Stomach (tissue), 8 donors: ENCODE measurements at regions not wholly inside any gene's neighbourhood (a gene's known extent, or its start where the extent isn't known, plus 50 kb on each side); places are given as distances from the start of the nearest gene placed in this dataset.

Experiments used
- DNase-seq, 2 donors: peaks; one replicate each; pipeline versions ENCODE4 v3.0.0 to v3.0.0-alpha.2; 2013 to 2019
- H3K27ac ChIP-seq, 5 donors: fragments of 200-600 bp in 4 of 5; sonication (generic) in 4 of 5; one replicate each; pipeline ENCODE4 v1.5.1; 2013 to 2019; ENCODE audit warnings: mild to moderate bottlenecking in 1 of 5, moderate library complexity in 1 of 5
- H3K27me3 ChIP-seq, 3 donors: fragments of 200-600 bp; sonication (generic); one replicate each; pipeline ENCODE4 v1.5.1; 2017 to 2019; ENCODE audit warnings: mixed run types in 1 of 3
- H3K36me3 ChIP-seq, 4 donors: fragments of 200-600 bp; sonication (generic); 1 replicate in 3 of 4; 2 replicates in 1 of 4; pipeline ENCODE4 v1.5.1; 2016 to 2019
- H3K4me1 ChIP-seq, 4 donors: fragments of 200-600 bp; sonication (generic); one replicate each; pipeline ENCODE4 v1.5.1; 2016 to 2019
- H3K4me3 ChIP-seq, 4 donors: fragments of 200-600 bp; sonication (generic) in 3 of 4; one replicate each; pipeline ENCODE4 v1.5.1; 2016 to 2019; ENCODE audit warnings: mild to moderate bottlenecking in 1 of 4
- H3K9me3 ChIP-seq, 4 donors: fragments of 200-600 bp; sonication (generic); one replicate each; pipeline ENCODE4 v1.5.1; 2016 to 2019
- CTCF ChIP-seq, 7 experiments: fragments of 450-650 bp in 4 of 7; fragments of 200-600 bp in 3 of 7; sonication (generic) in 3 of 7; IDR thresholded peaks; one replicate each; pipeline ENCODE4 v1.5.1; 2016 to 2019; ENCODE audit warnings: antibody characterized with exemption in 7 of 7, control low read depth in 2 of 7, mild to moderate bottlenecking in 1 of 7
- EP300 ChIP-seq: sonication (generic); formaldehyde crosslinking; IDR thresholded peaks from one replicate; pipeline ENCODE4 v1.6.1; 2017; ENCODE audit warnings: antibody characterized with exemption
- POLR2A ChIP-seq, 4 donors: fragments of 450-650 bp; IDR thresholded peaks; one replicate each; pipeline ENCODE4 v1.6.1; 2016; ENCODE audit warnings: antibody characterized with exemption in 4 of 4, control low read depth in 2 of 4, mild to moderate bottlenecking in 1 of 4, moderate library complexity in 1 of 4
- POLR2AphosphoS5 ChIP-seq, 3 donors: sonication (generic); formaldehyde crosslinking; IDR thresholded peaks; one replicate each; pipeline ENCODE4 v1.6.1; 2016; ENCODE audit warnings: antibody characterized with exemption in 3 of 3
- WGBS, 5 donors: extraction: QIAGEN DNeasy Blood & Tissue Kit in 3 of 5; methylation state at CpG; one replicate each; pipeline versions ENCODE4 v1.1.5 to v1.1.7; 2013 to 2018; 5-methylcytosine and 5-hydroxymethylcytosine counted together
- intact Hi-C: fragments of 100-400 bp; cut with DNase I; formaldehyde crosslinking; loops from one replicate; pipeline ENCODE4 v1.15.1; 2023; ENCODE audit warnings: low total_unique reads
- donor health status: healthy with polysubstance abuse.
- donor health status: Bipolar disorder and iron deficiency.
- donor health status: healthy.

GRCh38 chr6:66159937-66160336 lies 452.9 kb upstream of the EYS start:
- WGBS, 5 donors, result 89 to 96% (median 90%) methylated on average over 2 of the region's 2 CpGs
- H3K27ac ChIP-seq, result no peak overlapping the region
- H3K36me3 ChIP-seq, result no peaks in the 10 kb centered on the region
- H3K9me3 ChIP-seq, result peaks cover 0 to 41% (median 32%) of the 10 kb centered on the region in 4 donors
- no peaks in the 10 kb centered on the region for H3K4me1 ChIP-seq
- no peaks in the 10 kb centered on the region for H3K27me3 ChIP-seq
- DNase-seq, result no peak
- intact Hi-C loops, result no loop called here
- H3K4me3 ChIP-seq, result no peak overlapping the region
- TF ChIP-seq EP300, result no peak
- TF ChIP-seq POLR2AphosphoS5 (IDR thresholded peaks at IDR 0.05), result no peak
- TF ChIP-seq POLR2A (IDR thresholded peaks at IDR 0.05), result no peak
- TF ChIP-seq CTCF (IDR thresholded peaks at IDR 0.05), result no peak

GRCh38 chr6:66153247-66153646 lies 446.2 kb upstream of the EYS start:
- intact Hi-C loops, result no loop called here
- 52 to 67% (median 60%) methylated on average over 2 of the region's 2 CpGs for WGBS, 5 donors
- Histone ChIP-seq H3K27ac (no peak overlapping the region), H3K36me3 (no peaks in the 10 kb centered on the region), H3K4me3 (no peak overlapping the region), H3K4me1 (no peaks in the 10 kb centered on the region), H3K9me3 (no peaks in the 10 kb centered on the region), H3K27me3 (no peaks in the 10 kb centered on the region)
- DNase-seq, result no peak
- TF ChIP-seq POLR2AphosphoS5 (IDR thresholded peaks at IDR 0.05) (no peak), CTCF (IDR thresholded peaks at IDR 0.05) (no peak), EP300 (no peak), POLR2A (IDR thresholded peaks at IDR 0.05) (no peak)

- intact Hi-C loops, result no loop called here
- Histone ChIP-seq H3K27ac (no peak overlapping the region), H3K4me3 (no peak overlapping the region)
Observed at GRCh38 chr6:66149132-66149531, 442.1 kb upstream of the EYS start.

GRCh38 chr6:66145867-66146266 lies 438.8 kb upstream of the EYS start:
- DNase-seq, result no peak
- no peak overlapping the region for H3K4me3 ChIP-seq
- intact Hi-C loops, result no loop called here
- no peaks in the 10 kb centered on the region for H3K36me3 ChIP-seq
- no peak overlapping the region for H3K27ac ChIP-seq
- TF ChIP-seq POLR2A (IDR thresholded peaks at IDR 0.05), result no peak
- no peak for TF ChIP-seq CTCF (IDR thresholded peaks at IDR 0.05)
- TF ChIP-seq POLR2AphosphoS5 (IDR thresholded peaks at IDR 0.05), result no peak
- TF ChIP-seq EP300, result no peak
- peaks cover 0 to 7% (median 2%) of the 10 kb centered on the region in 4 donors for H3K9me3 ChIP-seq
- H3K4me1 ChIP-seq, result no peaks in the 10 kb centered on the region
- H3K27me3 ChIP-seq, result no peaks in the 10 kb centered on the region
- WGBS, 5 donors, result 90 to 95% (median 92%) methylated on average over 6 to 8 of the region's 8 CpGs

More at GRCh38 chr6:66149132-66149531, 442.1 kb upstream of the EYS start:
- peaks cover 0 to 7% (median 2%) of the 10 kb centered on the region in 4 donors for H3K9me3 ChIP-seq
- H3K36me3 ChIP-seq, result no peaks in the 10 kb centered on the region
- DNase-seq, result no peak
- H3K4me1 ChIP-seq, result no peaks in the 10 kb centered on the region
- H3K27me3 ChIP-seq, result no peaks in the 10 kb centered on the region
- TF ChIP-seq CTCF (IDR thresholded peaks at IDR 0.05) (no peak), EP300 (no peak), POLR2AphosphoS5 (IDR thresholded peaks at IDR 0.05) (no peak), POLR2A (IDR thresholded peaks at IDR 0.05) (no peak)
